GM12872 (cell line): ENCODE measurements at regions not wholly inside any gene's neighbourhood (a gene's known extent, or its start where the extent isn't known, plus 50 kb on each side); places are given as distances from the start of the nearest gene placed in this dataset.

ENCODE experiments used
- CTCF ChIP-seq: IDR thresholded peaks from 3 replicates; pipeline ENCODE4 v1.5.1; 2011; ENCODE audit warnings: low read depth, mild to moderate bottlenecking, low read length, moderate library complexity; ENCODE audit not compliant: insufficient read depth

- TF ChIP-seq CTCF = no peak
These were observed 652.7 kb upstream of the FANCL start for GRCh38 chr2:58893656-58894351.

DNA sequence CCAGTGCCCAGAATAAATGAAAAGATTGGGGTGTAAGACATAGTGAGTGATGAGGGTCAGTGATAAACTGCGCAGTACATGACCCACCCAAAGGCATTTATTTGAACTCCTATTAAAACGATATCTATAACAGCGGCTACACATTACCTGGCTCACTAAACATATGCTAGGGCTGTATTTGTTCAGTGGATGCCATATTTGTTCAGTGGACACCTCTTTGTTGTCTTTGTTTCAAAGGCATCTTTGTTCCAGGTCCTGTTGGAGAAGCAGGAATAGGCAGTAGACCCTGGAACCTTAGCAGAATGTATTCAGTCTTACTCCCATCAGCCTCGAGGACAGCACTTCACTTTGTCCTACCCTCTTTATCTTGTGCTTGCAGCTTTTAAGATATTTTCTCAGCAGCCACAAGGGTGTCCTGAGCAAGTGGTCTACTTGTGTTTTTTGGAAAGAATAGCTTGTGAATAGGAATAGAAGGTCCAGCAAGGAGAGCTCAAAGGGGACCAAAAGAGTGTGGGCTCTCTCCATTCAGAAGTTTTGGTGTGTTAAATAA is 650.8 kb upstream of the FANCL start:
- no peak for TF ChIP-seq CTCF

DNA sequence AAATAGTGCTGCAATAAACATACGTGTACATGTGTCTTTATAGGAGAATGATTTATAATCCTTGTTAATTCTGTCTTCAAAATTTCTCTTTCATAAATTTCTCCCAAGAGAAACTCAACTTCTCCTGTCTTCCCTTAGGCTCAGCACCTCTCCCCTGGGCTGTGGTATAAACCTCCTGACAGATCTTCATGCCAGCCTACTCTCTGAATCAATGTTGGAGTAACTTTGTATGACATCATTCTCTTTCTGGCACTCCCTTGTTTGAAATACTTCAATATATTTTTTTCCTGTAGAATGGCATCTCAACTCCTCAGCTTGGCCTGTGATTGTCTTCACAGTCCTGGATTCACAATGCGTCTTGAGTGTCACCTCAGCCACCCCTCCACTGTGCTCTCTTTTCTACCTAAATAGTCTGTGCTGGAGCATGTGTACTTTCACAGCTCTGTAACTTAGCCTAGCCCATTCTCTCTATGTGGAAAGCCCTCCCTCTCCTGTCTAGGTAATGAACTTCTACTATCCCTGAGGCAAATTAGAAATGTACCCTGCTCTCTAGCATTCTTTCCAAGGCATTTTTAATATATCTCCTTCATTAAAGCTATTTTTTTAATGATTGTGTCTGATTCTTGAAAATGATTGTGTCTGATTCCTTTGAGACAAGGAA is 649.9 kb upstream of the FANCL start:
- no peak for TF ChIP-seq CTCF

- no peak for TF ChIP-seq CTCF
These were observed 644.9 kb upstream of the FANCL start for GRCh38 chr2:58886009-58886408.

- no peak for TF ChIP-seq CTCF
These were observed 638.7 kb upstream of the FANCL start for GRCh38 chr2:58879834-58880233.

DNA sequence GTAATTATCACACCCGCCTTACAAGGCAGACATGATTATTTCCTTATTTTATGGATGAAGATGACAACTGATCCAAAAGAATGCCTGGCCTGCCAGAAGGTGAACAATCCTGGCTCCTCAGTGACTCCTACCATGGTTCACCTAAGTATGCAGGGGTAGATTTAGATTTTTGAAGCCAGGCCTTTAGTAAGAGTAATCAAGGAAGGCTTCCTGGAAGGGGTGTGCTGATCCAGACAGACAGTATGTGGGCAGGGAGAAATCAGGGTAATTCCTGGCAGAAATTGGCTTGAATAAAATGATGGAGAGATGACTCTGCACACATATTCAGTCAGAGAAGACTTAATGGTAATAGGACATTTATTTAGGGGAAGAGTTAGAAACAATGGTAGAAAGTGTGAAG is 637.7 kb upstream of the FANCL start:
- TF ChIP-seq CTCF = no peak

GRCh38 chr2:58876126-58876525 is 635.0 kb upstream of the FANCL start:
- no peak for TF ChIP-seq CTCF
